C4-2B (cell line): ENCODE measurements at regions not wholly inside any gene's neighbourhood (a gene's known extent, or its start where the extent isn't known, plus 50 kb on each side); places are given as distances from the start of the nearest gene placed in this dataset.

Source experiments
- CTCF ChIP-seq: fragments of 450-650 bp; conservative IDR thresholded peaks from 2 replicates; pipeline ENCODE4 v1.5.1; 2017; ENCODE audit warnings: mild to moderate bottlenecking
- ZFX ChIP-seq: fragments of 450-650 bp; IDR thresholded peaks from 2 replicates; pipeline ENCODE4 v1.6.1; 2017

GRCh38 chr1:48105165-48105564 is 108.0 kb upstream of the TRABD2B start:
- TF ChIP-seq CTCF: no peak
- TF ChIP-seq ZFX: no peak
